ENCODE measurements at regions not wholly inside any gene's neighbourhood (a gene's known extent, or its start where the extent isn't known, plus 50 kb on each side); places are given as distances from the start of the nearest gene placed in this dataset.

DNA sequence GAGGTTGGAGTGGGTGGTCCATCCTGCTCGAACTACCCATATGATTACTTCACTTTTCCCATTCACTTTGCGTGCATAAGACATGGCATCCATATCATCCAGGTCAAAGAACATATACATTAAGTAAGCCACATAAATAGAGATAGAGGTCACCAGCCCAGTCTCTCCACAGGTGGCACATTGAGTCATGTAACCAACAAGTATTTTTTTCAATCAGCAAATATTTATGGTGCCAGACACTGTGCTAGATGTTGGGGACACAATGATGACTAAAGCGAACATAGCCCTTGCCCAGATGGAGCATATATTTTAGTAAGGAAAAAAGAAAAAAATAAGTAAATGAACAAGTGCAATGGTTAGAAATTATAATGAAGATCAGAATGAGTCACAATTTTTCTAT is 83.6 kb upstream of the LCLAT1 start:
- no peaks in the 10 kb centered on the region for H3K27me3 Mint-ChIP-seq
- ATAC-seq (replicated peaks; ENCODE audit: extremely low read depth, poor library complexity, severe bottlenecking) = no peak
- no peak overlapping the region for H3K4me3 Mint-ChIP-seq
- H3K36me3 Mint-ChIP-seq (ENCODE audit: insufficient read depth) = peaks cover 5% of the 10 kb centered on the region
- DNase-seq (ENCODE audit: low spot score in 2 of 2) = no peak
- H3K4me1 Mint-ChIP-seq = peaks cover 23% of the 10 kb centered on the region
- H3K9me3 Mint-ChIP-seq = no peaks in the 10 kb centered on the region
- H3K27ac Mint-ChIP-seq (ENCODE audit: low read depth) = no peak overlapping the region

DNA sequence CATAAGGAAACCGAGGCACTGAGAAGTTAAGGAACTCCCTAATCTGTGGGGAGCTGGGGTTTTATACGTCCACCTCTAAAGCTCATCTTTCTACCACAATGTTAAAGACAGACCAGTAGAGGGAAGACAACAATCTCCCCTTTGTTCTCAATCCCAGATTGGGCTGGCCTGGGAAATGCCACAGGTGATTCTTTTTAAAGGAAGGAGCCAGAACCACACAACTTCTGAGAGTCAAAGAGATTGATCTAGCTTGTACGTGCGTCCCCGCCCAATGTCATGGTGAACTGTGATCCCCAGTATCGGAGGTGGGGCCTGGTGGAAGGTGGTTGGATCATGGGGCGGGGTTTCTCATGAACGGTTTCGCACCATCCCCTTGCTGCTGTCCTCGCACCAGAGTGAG is 81.8 kb upstream of the LCLAT1 start:
- ATAC-seq (replicated peaks; ENCODE audit: extremely low read depth, poor library complexity, severe bottlenecking) (no peak), DNase-seq (ENCODE audit: low spot score in 2 of 2) (no peak)
- Mint-ChIP-seq H3K36me3 (ENCODE audit: insufficient read depth) (peaks cover 5% of the 10 kb centered on the region), H3K4me3 (no peak overlapping the region), H3K4me1 (peaks cover 23% of the 10 kb centered on the region), H3K27ac (ENCODE audit: low read depth) (no peak overlapping the region), H3K9me3 (no peaks in the 10 kb centered on the region), H3K27me3 (no peaks in the 10 kb centered on the region)

DNA sequence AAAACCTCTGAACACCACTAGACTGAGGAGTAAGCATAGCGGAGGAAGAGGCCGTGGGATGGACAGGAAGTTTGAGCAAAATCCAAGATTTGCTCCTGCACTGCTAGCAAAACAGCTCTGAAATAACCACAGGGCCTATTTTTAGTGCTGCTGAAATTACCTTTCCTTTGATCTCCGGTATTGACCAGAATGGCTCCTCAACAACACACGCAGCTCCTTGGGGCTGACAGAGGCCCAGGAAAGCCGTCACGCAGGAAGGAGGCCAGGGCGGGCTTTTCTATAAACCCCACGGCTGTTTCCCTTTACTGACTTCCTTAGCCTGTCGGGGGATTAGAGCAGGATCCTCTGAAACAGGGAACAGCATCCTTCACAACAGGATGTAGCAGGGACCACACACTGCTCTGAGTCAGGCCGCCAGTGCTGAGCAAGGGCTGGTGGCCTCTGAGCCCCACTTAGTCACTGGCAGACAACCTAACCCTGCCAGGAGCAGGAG is 80.8 kb upstream of the LCLAT1 start:
- no peak overlapping the region for H3K27ac Mint-ChIP-seq (ENCODE audit: low read depth)

DNA sequence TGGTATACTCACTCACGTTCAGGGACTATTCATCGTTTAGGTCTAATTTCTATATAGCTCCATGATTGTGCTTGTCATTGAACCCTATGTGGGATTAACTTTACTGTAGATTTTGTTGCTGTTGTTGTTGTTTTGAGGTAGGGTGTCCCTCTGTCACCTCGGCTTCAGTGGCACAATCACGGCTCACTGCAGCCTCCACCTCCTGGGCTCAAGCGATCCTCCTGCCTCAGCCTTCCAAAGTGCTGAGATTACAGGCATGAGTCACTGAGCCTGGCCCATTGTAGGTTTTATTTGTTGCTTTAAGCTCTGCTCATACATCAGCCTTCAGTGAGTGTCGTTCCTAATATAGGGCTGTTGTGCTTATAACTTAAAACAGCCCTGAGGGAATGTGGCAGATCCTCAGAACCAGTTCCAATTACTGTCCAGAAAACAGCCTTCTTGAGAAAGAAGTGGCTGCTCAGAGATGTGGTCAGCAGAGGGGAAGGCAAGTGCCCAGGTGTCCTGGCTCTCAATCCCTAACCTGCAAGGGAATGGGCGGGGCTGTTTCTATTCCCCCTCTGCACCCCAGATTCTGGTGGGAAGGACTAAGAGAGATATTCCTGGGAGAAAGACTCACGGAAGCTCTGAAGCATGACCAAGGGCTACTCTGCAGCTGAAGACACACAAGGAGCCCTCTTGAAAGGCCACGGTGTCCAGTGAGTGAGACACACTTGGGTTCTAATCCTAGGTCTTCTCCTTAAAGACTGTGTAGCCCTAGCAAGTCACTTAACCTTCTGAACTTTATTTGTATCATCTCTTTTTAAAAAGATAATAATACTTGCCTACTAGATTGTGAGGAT is 79.6 kb upstream of the LCLAT1 start:
- DNase-seq (ENCODE audit: low spot score in 2 of 2) = no peak
- Mint-ChIP-seq H3K4me1 (peaks cover 3% of the 10 kb centered on the region), H3K4me3 (no peak overlapping the region), H3K36me3 (ENCODE audit: insufficient read depth) (peaks cover 2% of the 10 kb centered on the region), H3K27me3 (no peaks in the 10 kb centered on the region), H3K9me3 (no peaks in the 10 kb centered on the region), H3K27ac (ENCODE audit: low read depth) (no peak overlapping the region)
- ATAC-seq (replicated peaks; ENCODE audit: extremely low read depth, poor library complexity, severe bottlenecking) = no peak

More for the DNA sequence above, 80.8 kb upstream of the LCLAT1 start:
- no peak for DNase-seq (ENCODE audit: low spot score in 2 of 2)
- no peaks in the 10 kb centered on the region for H3K27me3 Mint-ChIP-seq
- H3K4me3 Mint-ChIP-seq = no peak overlapping the region
- peaks cover 15% of the 10 kb centered on the region for H3K4me1 Mint-ChIP-seq
- H3K9me3 Mint-ChIP-seq = no peaks in the 10 kb centered on the region
- no peak for ATAC-seq (replicated peaks; ENCODE audit: extremely low read depth, poor library complexity, severe bottlenecking)
- peaks cover 5% of the 10 kb centered on the region for H3K36me3 Mint-ChIP-seq (ENCODE audit: insufficient read depth)

DNA sequence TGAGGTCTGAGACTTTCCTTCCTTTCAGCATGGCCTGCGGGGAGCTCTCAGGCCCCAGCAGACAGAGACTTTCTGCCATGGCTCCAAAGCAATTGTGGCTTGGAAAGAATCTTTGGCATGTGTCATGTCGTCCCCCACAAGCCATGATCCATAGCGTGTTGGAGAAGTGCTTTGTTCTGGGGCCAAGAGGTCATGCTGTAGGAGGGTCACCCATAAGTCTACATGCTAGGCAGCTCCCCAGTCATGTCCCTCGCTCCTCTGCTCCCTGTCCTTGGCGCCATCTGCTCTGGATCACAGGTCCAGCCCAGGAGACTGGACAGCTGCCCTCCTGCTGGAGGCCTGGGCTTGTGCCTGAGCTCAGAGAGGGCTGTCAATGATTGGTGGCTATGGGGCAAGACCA is 78.8 kb upstream of the LCLAT1 start:
- Mint-ChIP-seq H3K27ac (ENCODE audit: low read depth) (no peak overlapping the region), H3K4me1 (no peaks in the 10 kb centered on the region), H3K9me3 (no peaks in the 10 kb centered on the region), H3K36me3 (ENCODE audit: insufficient read depth) (peaks cover 2% of the 10 kb centered on the region), H3K27me3 (no peaks in the 10 kb centered on the region), H3K4me3 (no peak overlapping the region)
- no peak for DNase-seq (ENCODE audit: low spot score in 2 of 2)
- no peak for ATAC-seq (replicated peaks; ENCODE audit: extremely low read depth, poor library complexity, severe bottlenecking)

DNA sequence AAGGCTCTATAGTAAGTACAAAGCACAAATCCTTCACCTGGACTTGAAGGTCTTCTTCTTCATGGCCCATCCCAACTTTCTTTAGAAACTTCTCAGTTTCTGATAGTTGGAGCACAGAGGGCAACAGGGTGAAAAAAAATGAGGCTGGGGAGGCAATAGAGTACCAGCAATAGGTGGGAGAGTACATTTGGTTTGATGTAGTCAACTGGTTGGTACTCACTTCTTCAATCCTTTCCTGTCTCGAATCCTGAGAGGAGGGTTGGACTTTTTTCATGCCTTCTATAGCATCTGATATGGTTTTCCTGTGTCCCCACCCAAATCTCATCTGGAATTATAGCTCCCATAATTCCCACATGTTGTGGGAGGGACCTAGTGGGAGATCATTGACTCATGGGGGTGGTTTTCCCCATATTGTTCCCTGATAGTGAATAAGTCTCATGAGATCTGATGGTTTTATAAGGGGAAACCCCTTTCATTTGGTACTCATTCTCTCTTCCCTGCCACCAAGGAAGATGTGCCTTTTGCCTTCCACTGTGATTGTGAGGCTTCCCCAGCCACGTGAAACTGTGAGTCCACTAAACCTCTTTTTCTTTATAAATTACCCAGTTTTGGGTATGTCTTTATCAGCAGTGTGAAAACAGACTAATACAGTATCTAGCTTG is 75.9 kb upstream of the LCLAT1 start:
- no peaks in the 10 kb centered on the region for H3K36me3 Mint-ChIP-seq (ENCODE audit: insufficient read depth)
- no peaks in the 10 kb centered on the region for H3K9me3 Mint-ChIP-seq
- no peak overlapping the region for H3K27ac Mint-ChIP-seq (ENCODE audit: low read depth)
- no peak overlapping the region for H3K4me3 Mint-ChIP-seq
- ATAC-seq (replicated peaks; ENCODE audit: extremely low read depth, poor library complexity, severe bottlenecking) (no peak), DNase-seq (ENCODE audit: low spot score in 2 of 2) (no peak)
- H3K4me1 Mint-ChIP-seq = no peaks in the 10 kb centered on the region
- no peaks in the 10 kb centered on the region for H3K27me3 Mint-ChIP-seq

DNA sequence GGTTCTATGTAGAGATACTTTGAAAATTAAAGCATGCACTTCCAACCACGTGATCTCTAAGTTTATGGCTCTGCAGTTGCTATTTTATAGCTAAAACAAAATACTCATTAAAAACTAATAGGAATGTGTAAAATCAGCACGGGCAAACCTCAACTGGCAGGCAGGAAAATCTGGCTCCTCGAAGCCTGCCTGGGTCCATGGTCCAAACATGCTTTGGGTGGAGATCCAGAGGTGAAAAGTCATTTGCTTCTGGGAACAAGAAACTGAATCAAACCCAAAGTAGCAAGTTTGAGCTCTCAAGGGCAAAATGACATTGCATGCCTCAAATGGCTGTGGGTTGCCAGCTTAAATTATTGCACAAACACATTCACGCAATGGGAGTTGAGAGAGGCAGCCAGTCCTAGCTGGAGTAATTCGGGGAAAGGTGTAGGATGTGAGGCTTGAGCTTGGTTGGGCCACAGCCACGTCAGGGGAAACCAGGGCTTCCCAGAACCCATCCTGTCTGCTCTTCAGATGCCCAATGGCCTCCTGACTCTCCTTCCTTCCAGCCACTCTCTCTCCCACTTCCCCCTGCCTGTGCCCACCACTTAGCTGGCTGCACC is 75.2 kb upstream of the LCLAT1 start:
- Mint-ChIP-seq H3K4me1 (no peaks in the 10 kb centered on the region), H3K27me3 (no peaks in the 10 kb centered on the region), H3K9me3 (no peaks in the 10 kb centered on the region), H3K4me3 (no peak overlapping the region), H3K36me3 (ENCODE audit: insufficient read depth) (no peaks in the 10 kb centered on the region), H3K27ac (ENCODE audit: low read depth) (no peak overlapping the region)
- ATAC-seq (replicated peaks; ENCODE audit: extremely low read depth, poor library complexity, severe bottlenecking) (no peak), DNase-seq (ENCODE audit: low spot score in 2 of 2) (no peak)

DNA sequence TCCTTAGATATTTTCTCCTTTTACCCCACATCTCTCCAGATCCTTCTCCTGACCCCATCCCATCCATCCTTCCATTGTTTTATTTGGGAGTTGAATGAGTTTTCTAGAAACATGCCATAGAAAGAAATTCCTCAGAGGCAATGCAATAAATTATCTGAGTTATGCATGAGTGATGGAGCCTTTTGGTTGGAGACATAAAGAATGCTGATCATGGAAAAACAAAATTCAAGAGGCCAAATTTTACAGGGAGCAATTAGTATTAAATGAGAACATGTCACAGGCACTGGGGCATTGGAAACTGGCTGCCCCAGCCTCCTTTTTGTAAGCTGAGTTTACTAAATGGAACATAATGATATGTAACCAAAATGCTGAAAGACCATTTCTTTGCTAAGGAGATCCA is 74.2 kb upstream of the LCLAT1 start:
- Mint-ChIP-seq H3K9me3 (no peaks in the 10 kb centered on the region), H3K27me3 (no peaks in the 10 kb centered on the region), H3K36me3 (ENCODE audit: insufficient read depth) (no peaks in the 10 kb centered on the region), H3K4me3 (no peak overlapping the region), H3K4me1 (no peaks in the 10 kb centered on the region), H3K27ac (ENCODE audit: low read depth) (no peak overlapping the region)
- ATAC-seq (replicated peaks; ENCODE audit: extremely low read depth, poor library complexity, severe bottlenecking) (no peak), DNase-seq (ENCODE audit: low spot score in 2 of 2) (no peak)

DNA sequence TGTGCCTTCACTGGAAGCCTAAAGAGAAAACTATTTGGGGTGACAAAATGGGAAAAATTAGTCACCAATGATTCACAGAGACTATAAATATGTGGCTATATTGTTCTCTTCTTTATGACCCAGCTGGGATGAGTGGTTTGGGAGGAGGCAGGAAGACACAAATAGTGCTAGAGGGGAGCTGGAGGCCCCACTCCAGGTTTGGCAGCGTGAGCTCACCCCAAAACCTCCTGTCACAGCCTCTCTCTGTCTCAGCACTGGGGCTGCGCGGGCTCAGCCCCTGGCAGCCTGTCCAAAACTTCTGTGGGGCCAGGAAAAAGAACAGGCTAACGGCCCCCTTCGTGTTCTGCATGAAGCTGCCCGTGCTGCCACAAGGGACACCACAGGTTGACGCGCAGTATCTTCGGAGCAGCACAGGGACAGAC is 73.2 kb upstream of the LCLAT1 start:
- H3K9me3 Mint-ChIP-seq = no peaks in the 10 kb centered on the region
- H3K27ac Mint-ChIP-seq (ENCODE audit: low read depth) = no peak overlapping the region
- no peak for ATAC-seq (replicated peaks; ENCODE audit: extremely low read depth, poor library complexity, severe bottlenecking)
- no peaks in the 10 kb centered on the region for H3K27me3 Mint-ChIP-seq
- H3K4me3 Mint-ChIP-seq = no peak overlapping the region
- no peak for DNase-seq (ENCODE audit: low spot score in 2 of 2)
- no peaks in the 10 kb centered on the region for H3K36me3 Mint-ChIP-seq (ENCODE audit: insufficient read depth)
- H3K4me1 Mint-ChIP-seq = no peaks in the 10 kb centered on the region

DNA sequence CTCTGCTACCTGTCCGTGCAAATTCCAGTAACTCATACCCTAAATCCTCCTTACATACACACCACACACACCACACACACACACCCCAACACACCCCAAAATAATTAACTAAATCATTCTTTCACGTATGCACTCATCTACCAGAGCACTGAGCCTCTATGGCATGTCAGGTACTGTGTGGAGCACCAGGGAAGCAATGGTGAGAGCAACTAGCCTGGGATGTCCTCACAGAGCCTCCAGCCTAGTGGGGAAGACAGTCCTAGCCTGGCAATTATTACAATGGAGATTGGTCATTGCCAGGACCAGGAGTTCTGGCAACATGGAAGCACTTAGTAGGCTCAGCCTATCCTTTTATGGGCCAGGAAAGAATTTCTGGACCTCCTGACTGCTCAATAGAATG is 72.7 kb upstream of the LCLAT1 start:
- Mint-ChIP-seq H3K27me3 (no peaks in the 10 kb centered on the region), H3K27ac (ENCODE audit: low read depth) (no peak overlapping the region), H3K36me3 (ENCODE audit: insufficient read depth) (no peaks in the 10 kb centered on the region), H3K4me3 (no peak overlapping the region), H3K9me3 (no peaks in the 10 kb centered on the region), H3K4me1 (no peaks in the 10 kb centered on the region)
- DNase-seq (ENCODE audit: low spot score in 2 of 2) = no peak
- no peak for ATAC-seq (replicated peaks; ENCODE audit: extremely low read depth, poor library complexity, severe bottlenecking)

DNA sequence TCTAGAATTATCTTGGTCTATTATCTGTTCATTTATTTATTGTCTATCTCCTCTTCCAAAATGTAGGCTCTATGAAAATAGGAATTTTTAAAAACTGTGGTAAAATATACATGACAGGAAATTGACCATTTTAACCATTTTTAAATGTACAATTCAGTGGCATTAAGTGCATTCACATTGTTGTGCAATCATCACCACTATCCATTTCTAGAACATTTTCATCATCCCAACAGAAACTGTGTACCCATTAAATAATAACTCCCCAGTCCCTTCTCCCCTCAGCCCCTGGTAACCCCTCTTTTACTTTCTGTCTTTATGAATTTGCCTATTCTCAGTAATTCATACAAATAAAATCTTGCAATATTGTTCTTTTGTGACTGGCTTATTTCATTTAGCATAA is 71.1 kb upstream of the LCLAT1 start:
- DNase-seq (ENCODE audit: low spot score in 2 of 2) (no peak), ATAC-seq (replicated peaks; ENCODE audit: extremely low read depth, poor library complexity, severe bottlenecking) (no peak)
- Mint-ChIP-seq H3K36me3 (ENCODE audit: insufficient read depth) (no peaks in the 10 kb centered on the region), H3K9me3 (no peaks in the 10 kb centered on the region), H3K27ac (ENCODE audit: low read depth) (no peak overlapping the region), H3K4me1 (peaks cover 4% of the 10 kb centered on the region), H3K4me3 (no peak overlapping the region), H3K27me3 (no peaks in the 10 kb centered on the region)

DNA sequence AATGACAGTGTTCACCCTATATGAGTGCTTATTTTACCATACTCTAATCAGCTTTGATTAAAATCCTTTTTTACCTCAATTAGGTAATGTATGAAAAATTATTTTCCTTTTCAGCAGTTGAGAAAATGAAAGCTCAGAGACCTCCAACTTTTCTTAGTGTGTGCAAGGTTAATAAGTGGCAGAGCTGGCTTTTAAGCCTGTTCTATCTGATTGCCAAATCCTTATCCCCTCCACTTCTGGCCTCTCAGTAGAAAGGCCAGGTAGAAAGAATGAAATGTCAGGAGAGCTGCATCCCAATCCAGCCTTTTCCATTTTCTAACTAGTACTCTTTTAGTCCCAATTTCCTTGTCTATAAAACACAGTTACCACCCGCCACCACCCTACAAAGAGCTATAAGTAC is 67.6 kb upstream of the LCLAT1 start:
- peaks cover 26% of the 10 kb centered on the region for H3K27me3 Mint-ChIP-seq
- no peaks in the 10 kb centered on the region for H3K36me3 Mint-ChIP-seq (ENCODE audit: insufficient read depth)
- peaks cover 5% of the 10 kb centered on the region for H3K4me1 Mint-ChIP-seq
- H3K27ac Mint-ChIP-seq (ENCODE audit: low read depth) = no peak overlapping the region
- DNase-seq (ENCODE audit: low spot score in 2 of 2) = no peak
- no peaks in the 10 kb centered on the region for H3K9me3 Mint-ChIP-seq
- H3K4me3 Mint-ChIP-seq = no peak overlapping the region
- no peak for ATAC-seq (replicated peaks; ENCODE audit: extremely low read depth, poor library complexity, severe bottlenecking)

DNA sequence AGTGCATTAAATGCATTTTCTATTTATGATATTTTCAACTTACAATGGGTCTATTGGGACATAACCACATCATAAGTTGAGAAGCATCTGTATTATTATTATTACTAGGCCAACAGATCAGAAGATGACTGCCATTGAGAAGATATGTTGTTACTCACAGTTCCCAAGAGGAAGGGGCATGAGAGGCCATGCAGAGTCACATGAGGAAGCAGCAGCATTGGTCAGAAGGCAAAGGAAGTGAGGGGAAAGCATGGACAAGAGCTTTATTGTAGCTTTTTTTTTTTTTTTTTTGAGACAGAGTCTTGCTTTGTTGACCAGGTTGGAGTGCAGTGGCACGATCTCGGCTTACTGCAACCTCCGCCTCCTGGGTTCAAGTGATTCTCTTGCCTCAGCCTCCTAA is 66.2 kb upstream of the LCLAT1 start:
- H3K27me3 Mint-ChIP-seq = peaks cover 40% of the 10 kb centered on the region
- no peak overlapping the region for H3K4me3 Mint-ChIP-seq
- no peak overlapping the region for H3K27ac Mint-ChIP-seq (ENCODE audit: low read depth)
- no peak for ATAC-seq (replicated peaks; ENCODE audit: extremely low read depth, poor library complexity, severe bottlenecking)
- no peak for DNase-seq (ENCODE audit: low spot score in 2 of 2)
- H3K4me1 Mint-ChIP-seq = peaks cover 5% of the 10 kb centered on the region
- no peaks in the 10 kb centered on the region for H3K9me3 Mint-ChIP-seq
- no peaks in the 10 kb centered on the region for H3K36me3 Mint-ChIP-seq (ENCODE audit: insufficient read depth)
